KMS-11 (cell line): ENCODE measurements at regions not wholly inside any gene's neighbourhood (a gene's known extent, or its start where the extent isn't known, plus 50 kb on each side); places are given as distances from the start of the nearest gene placed in this dataset.

Source experiments
- H2AFZ ChIP-seq: fragments of 200-600 bp; sonication (generic); 2 replicates; pipeline ENCODE4 v1.6.1; 2016; ENCODE audit warnings: antibody characterized with exemption, mixed run types, low read depth
- H3K27ac ChIP-seq: fragments of 200-600 bp; sonication (generic); 2 replicates; pipeline ENCODE4 v1.6.1; 2016; ENCODE audit warnings: mild to moderate bottlenecking, mixed run types
- H3K27me3 ChIP-seq: fragments of 200-600 bp; sonication (generic); 2 replicates; pipeline ENCODE4 v1.6.1; 2017; ENCODE audit warnings: mild to moderate bottlenecking, low read depth, mixed run types, moderate library complexity; ENCODE audit not compliant: insufficient read depth
- H3K36me3 ChIP-seq: fragments of 200-600 bp; sonication (generic); 2 replicates; pipeline ENCODE4 v1.6.1; 2017; ENCODE audit warnings: mild to moderate bottlenecking, mixed run types; ENCODE audit not compliant: insufficient read depth
- H3K4me1 ChIP-seq: fragments of 200-600 bp; sonication (generic); 2 replicates; pipeline ENCODE4 v1.6.1; 2016; ENCODE audit warnings: mild to moderate bottlenecking, low read depth, mixed run types; ENCODE audit not compliant: poor library complexity, severe bottlenecking
- H3K4me2 ChIP-seq: fragments of 200-600 bp; sonication (generic); 2 replicates; pipeline ENCODE4 v1.7.0; 2016; ENCODE audit warnings: mild to moderate bottlenecking, mixed run types
- H3K4me3 ChIP-seq: fragments of 200-600 bp; sonication (generic); IDR thresholded peaks from 2 replicates; pipeline ENCODE4 v1.6.1; 2017; ENCODE audit warnings: low read depth, low read length, mixed read lengths; ENCODE audit not compliant: insufficient read depth
- H3K79me2 ChIP-seq: fragments of 200-600 bp; sonication (generic); 2 replicates; pipeline ENCODE4 v1.6.1; 2016; ENCODE audit warnings: low read depth, mixed run types; ENCODE audit not compliant: insufficient read depth
- H3K9ac ChIP-seq: fragments of 200-600 bp; sonication (generic); 2 replicates; pipeline ENCODE4 v1.6.1; 2016; ENCODE audit warnings: mild to moderate bottlenecking, mixed run types
- H4K20me1 ChIP-seq: fragments of 200-600 bp; sonication (generic); 2 replicates; pipeline ENCODE4 v1.6.1; 2016; ENCODE audit warnings: mild to moderate bottlenecking, mixed run types; ENCODE audit not compliant: insufficient read depth
- TF ChIP-seq, protein P1 (sequence below): fragments of 200-600 bp; sonication (generic); conservative IDR thresholded peaks from 2 replicates; pipeline ENCODE4 v1.6.1; 2017; ENCODE audit warnings: low read depth, mild to moderate bottlenecking, antibody characterized with exemption, low read length, moderate library complexity, mixed read lengths

GRCh38 chr19:31485472-31485871 lies 136.2 kb upstream of the TSHZ3 start:
- Histone ChIP-seq H3K4me1 (no peaks in the 10 kb centered on the region), H3K27me3 (no peaks in the 10 kb centered on the region), H4K20me1 (no peaks in the 10 kb centered on the region), H3K36me3 (no peaks in the 10 kb centered on the region), H3K4me3 (no peak overlapping the region), H3K4me2 (no peak overlapping the region), H2AFZ (no peak overlapping the region), H3K79me2 (no peaks in the 10 kb centered on the region), H3K9ac (no peak overlapping the region), H3K27ac (no peak overlapping the region)
- TF ChIP-seq, protein P1, sequence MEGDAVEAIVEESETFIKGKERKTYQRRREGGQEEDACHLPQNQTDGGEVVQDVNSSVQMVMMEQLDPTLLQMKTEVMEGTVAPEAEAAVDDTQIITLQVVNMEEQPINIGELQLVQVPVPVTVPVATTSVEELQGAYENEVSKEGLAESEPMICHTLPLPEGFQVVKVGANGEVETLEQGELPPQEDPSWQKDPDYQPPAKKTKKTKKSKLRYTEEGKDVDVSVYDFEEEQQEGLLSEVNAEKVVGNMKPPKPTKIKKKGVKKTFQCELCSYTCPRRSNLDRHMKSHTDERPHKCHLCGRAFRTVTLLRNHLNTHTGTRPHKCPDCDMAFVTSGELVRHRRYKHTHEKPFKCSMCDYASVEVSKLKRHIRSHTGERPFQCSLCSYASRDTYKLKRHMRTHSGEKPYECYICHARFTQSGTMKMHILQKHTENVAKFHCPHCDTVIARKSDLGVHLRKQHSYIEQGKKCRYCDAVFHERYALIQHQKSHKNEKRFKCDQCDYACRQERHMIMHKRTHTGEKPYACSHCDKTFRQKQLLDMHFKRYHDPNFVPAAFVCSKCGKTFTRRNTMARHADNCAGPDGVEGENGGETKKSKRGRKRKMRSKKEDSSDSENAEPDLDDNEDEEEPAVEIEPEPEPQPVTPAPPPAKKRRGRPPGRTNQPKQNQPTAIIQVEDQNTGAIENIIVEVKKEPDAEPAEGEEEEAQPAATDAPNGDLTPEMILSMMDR, result no peak

DNA sequence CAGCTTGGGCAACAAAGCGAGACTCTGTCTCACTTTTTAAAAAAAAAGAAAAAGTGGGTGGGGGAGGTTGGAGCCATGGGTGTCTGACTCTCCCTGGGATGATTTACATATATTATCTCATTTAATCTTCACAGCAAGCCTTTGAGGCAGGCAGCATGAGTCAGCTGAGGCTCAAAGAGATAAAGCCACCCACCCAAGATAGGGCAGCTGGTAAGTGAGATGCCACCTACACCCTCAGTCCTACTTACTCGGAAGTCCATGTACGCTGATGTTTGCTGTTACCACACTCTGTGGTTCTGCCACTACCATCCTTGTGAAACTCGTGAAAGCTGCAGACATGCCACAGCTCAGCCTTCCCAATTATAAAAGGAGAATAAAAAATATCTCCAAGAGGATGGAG lies 142.0 kb upstream of the TSHZ3 start:
- Histone ChIP-seq H3K79me2 (no peaks in the 10 kb centered on the region), H3K4me2 (no peak overlapping the region), H3K4me3 (no peak overlapping the region), H3K27me3 (no peaks in the 10 kb centered on the region), H3K9ac (no peak overlapping the region), H3K27ac (no peak overlapping the region), H4K20me1 (no peaks in the 10 kb centered on the region), H3K36me3 (no peaks in the 10 kb centered on the region), H3K4me1 (no peaks in the 10 kb centered on the region), H2AFZ (no peak overlapping the region)
- TF ChIP-seq, protein P1, result no peak

DNA sequence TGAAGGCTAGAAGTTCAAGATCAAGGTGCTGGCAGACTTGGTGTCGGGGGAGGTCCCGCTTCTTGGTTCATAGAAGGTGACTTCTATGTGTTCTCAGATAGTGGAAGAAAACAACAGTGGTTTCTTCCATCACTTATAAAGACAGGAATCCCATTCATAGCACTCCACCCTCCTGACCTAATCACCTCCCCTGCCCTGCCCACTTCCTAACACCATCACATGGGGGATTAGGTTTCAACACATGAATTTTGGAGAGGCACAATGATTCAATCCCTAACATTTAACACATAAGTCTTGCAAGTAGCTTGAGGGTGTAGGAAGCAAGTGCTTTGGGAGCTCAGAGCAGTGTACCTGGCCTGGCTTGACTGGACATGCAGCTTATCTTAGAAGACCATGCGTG lies 142.8 kb upstream of the TSHZ3 start:
- no peak overlapping the region for H2AFZ ChIP-seq
- H3K4me1 ChIP-seq, result no peaks in the 10 kb centered on the region
- no peak overlapping the region for H3K4me3 ChIP-seq
- TF ChIP-seq, protein P1, result no peak
- H3K27me3 ChIP-seq, result no peaks in the 10 kb centered on the region
- no peak overlapping the region for H3K9ac ChIP-seq
- H3K27ac ChIP-seq, result no peak overlapping the region
- no peaks in the 10 kb centered on the region for H4K20me1 ChIP-seq
- H3K36me3 ChIP-seq, result no peaks in the 10 kb centered on the region
- no peak overlapping the region for H3K4me2 ChIP-seq
- no peaks in the 10 kb centered on the region for H3K79me2 ChIP-seq

DNA sequence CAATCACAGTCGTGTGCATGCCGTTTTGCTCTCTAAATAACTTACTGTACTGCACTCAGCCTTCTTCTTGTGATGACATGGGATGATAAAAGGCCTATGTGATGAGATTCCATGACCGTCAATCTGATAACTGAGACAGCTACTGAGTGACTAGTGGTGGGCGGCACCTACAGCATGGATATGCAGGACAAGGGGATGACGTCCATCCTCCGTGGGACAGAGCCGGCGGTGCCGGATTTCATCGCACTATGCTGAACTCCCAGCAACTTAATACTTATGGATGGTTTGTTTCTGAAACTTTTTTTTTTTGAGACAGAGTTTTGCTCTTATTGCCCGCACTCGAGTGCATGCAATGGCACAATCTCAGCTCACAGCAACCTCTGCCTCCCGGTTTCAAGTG lies 146.8 kb upstream of the TSHZ3 start:
- Histone ChIP-seq H3K79me2 (no peaks in the 10 kb centered on the region), H3K27me3 (no peaks in the 10 kb centered on the region), H3K36me3 (no peaks in the 10 kb centered on the region), H3K4me2 (no peak overlapping the region), H2AFZ (no peak overlapping the region), H3K4me1 (no peaks in the 10 kb centered on the region), H3K4me3 (no peak overlapping the region), H4K20me1 (no peaks in the 10 kb centered on the region), H3K9ac (no peak overlapping the region), H3K27ac (no peak overlapping the region)
- TF ChIP-seq, protein P1, result no peak

DNA sequence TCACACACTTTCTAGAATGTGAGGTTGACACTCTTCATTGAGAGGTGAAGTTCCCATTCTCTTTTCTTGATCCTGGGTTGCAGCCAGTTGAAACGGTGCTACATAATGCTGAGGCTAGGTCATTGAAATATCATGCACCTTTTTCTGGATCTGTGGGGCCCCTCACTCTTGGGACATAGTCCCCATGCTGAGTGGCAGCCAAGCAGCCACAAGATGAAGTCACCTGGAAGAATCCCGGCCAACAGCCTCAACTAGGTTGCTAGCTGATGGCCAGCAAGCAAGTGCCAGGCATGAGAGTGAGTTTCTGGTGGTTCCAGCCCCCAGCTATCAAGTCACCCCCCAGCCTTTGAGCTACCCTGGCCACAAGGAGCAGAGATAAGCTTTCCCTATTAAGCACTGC lies 148.5 kb upstream of the TSHZ3 start:
- H3K79me2 ChIP-seq, result no peaks in the 10 kb centered on the region
- no peaks in the 10 kb centered on the region for H3K36me3 ChIP-seq
- H3K27me3 ChIP-seq, result no peaks in the 10 kb centered on the region
- TF ChIP-seq, protein P1, result no peak
- H2AFZ ChIP-seq, result no peak overlapping the region
- no peak overlapping the region for H3K4me2 ChIP-seq
- no peak overlapping the region for H3K27ac ChIP-seq
- H3K9ac ChIP-seq, result no peak overlapping the region
- H3K4me3 ChIP-seq, result no peak overlapping the region
- no peaks in the 10 kb centered on the region for H4K20me1 ChIP-seq
- H3K4me1 ChIP-seq, result no peaks in the 10 kb centered on the region
